HCT116 (cell line): ENCODE measurements at regions not wholly inside any gene's neighbourhood (a gene's known extent, or its start where the extent isn't known, plus 50 kb on each side); places are given as distances from the start of the nearest gene placed in this dataset.

ENCODE experiments used
- ATAC-seq: fragments of 200-7000 bp; cut with Tn5 transposase; 2 replicates; pipeline ENCODE4 v1.9.1; 2020; ENCODE audit warnings: mild to moderate bottlenecking, moderate library complexity
- BruUV-seq: library from RNA; stranded (reverse); fragments of 400-500 nt; replicated peaks from 2 replicates; lab custom pipeline; 2021; lab: Mats Ljungman, UMichigan
- CTCF ChIA-PET: fragments of 300-600 bp; sonication (Branson Sonifier 250); formaldehyde crosslinking; loops from one replicate; lab custom pipeline; 2021; ENCODE audit warnings: antibody characterized with exemption; lab: Charles Lee
- POLR2A ChIA-PET: fragments of 300-600, 350-600 bp; sonication (Branson Sonifier 250); formaldehyde crosslinking; loops from one replicate; lab custom pipeline; 2021; ENCODE audit warnings: antibody characterized with exemption; lab: Charles Lee
- RAD21 ChIA-PET, 2 experiments: fragments of 300-600 bp; sonication (Branson Sonifier 250); formaldehyde crosslinking; loops; one replicate each; lab custom pipeline; 2023; ENCODE audit warnings: low total read pairs in 2 of 2; ENCODE audit not compliant: uncharacterized antibody in 2 of 2, unreplicated experiment in 2 of 2, low non-redundant PET in 1 of 2; lab: Charles Lee
- DNase-seq: peaks from one replicate; pipeline ENCODE4 v3.0.0-alpha.2; 2010; ENCODE audit warnings: low read depth, low spot score
- H2AFZ ChIP-seq: fragments of 200-600 bp; shearing (Covaris generic), sonication (generic); 2 replicates; pipeline ENCODE4 v1.6.1; 2017; ENCODE audit warnings: low read depth, mixed run types, mixed read lengths, antibody characterized with exemption, low read length; ENCODE audit not compliant: poor library complexity, severe bottlenecking
- H3K27ac ChIP-seq: 2 replicates; pipeline ENCODE4 v1.5.1; 2012; ENCODE audit warnings: low read depth, low read length
- H3K27me3 ChIP-seq: fragments of 200-600 bp; sonication (generic); 2 replicates; pipeline ENCODE4 v1.6.1; 2016; ENCODE audit warnings: mixed run types, low read length, mixed read lengths; ENCODE audit not compliant: insufficient read depth
- H3K36me3 ChIP-seq, 2 experiments: fragments of 200-500 bp in 1 of 2; fragments of 200-600 bp in 1 of 2; sonication (Bioruptor generic) in 1 of 2; sonication (generic) in 1 of 2; 2 replicates each; pipeline versions ENCODE4 v1.5.1 to v1.6.1; 2014 to 2016; ENCODE audit warnings: low read length in 2 of 2, inconsistent platforms in 1 of 2, mixed read lengths in 1 of 2, mixed run types in 1 of 2; ENCODE audit not compliant: insufficient read depth in 2 of 2, control insufficient read depth in 1 of 2
- H3K4me1 ChIP-seq, 2 experiments: fragments of 200-600 bp in 1 of 2; sonication (generic) in 1 of 2; 2 replicates each; pipeline versions ENCODE4 v1.5.1 to v1.6.1; 2012 to 2017; ENCODE audit warnings: low read length in 2 of 2, inconsistent platforms in 1 of 2, mild to moderate bottlenecking in 1 of 2, mixed read lengths in 1 of 2, mixed run types in 1 of 2, moderate library complexity in 1 of 2; ENCODE audit not compliant: insufficient read depth in 2 of 2, control insufficient read depth in 1 of 2
- H3K4me2 ChIP-seq: fragments of 200-600 bp; sonication (generic); 2 replicates; pipeline ENCODE4 v1.6.1; 2017; ENCODE audit warnings: mixed run types, low read length, mixed read lengths
- H3K4me3 ChIP-seq, 2 experiments: fragments of 200-600 bp in 1 of 2; sonication (generic) in 1 of 2; replicated peaks in 1 of 2; 2 replicates each; pipeline ENCODE4 v1.5.1; 2011 to 2016; ENCODE audit warnings: low read length in 2 of 2, control low read depth in 1 of 2, low read depth in 1 of 2, mild to moderate bottlenecking in 1 of 2, mixed read lengths in 1 of 2, mixed run types in 1 of 2
- H3K79me2 ChIP-seq: fragments of 200-600 bp; sonication (generic); 2 replicates; pipeline ENCODE4 v1.6.1; 2017; ENCODE audit warnings: mild to moderate bottlenecking, mixed run types, low read length, moderate library complexity, mixed read lengths; ENCODE audit not compliant: insufficient read depth
- H3K9ac ChIP-seq: fragments of 200-600 bp; sonication (generic); 2 replicates; pipeline ENCODE4 v1.6.1; 2016; ENCODE audit warnings: low read length, mixed read lengths
- H3K9me2 ChIP-seq: fragments of 200-600 bp; sonication (generic), shearing (Covaris generic); 2 replicates; pipeline ENCODE4 v1.6.1; 2017; ENCODE audit warnings: mixed run types, mild to moderate bottlenecking, moderate library complexity; ENCODE audit not compliant: insufficient read depth
- H3K9me3 ChIP-seq, 2 experiments: fragments of 200-500 bp in 1 of 2; fragments of 200-600 bp in 1 of 2; sonication (Bioruptor generic) in 1 of 2; sonication (generic) in 1 of 2; 2 replicates each; pipeline ENCODE4 v1.6.1; 2014 to 2017; ENCODE audit warnings: low read length in 2 of 2, mixed read lengths in 2 of 2, inconsistent platforms in 1 of 2, low read depth in 1 of 2, mild to moderate bottlenecking in 1 of 2, mixed run types in 1 of 2, moderate library complexity in 1 of 2; ENCODE audit not compliant: control insufficient read depth in 1 of 2, insufficient read depth in 1 of 2
- H4K20me1 ChIP-seq: fragments of 200-600 bp; sonication (generic), shearing (Covaris generic); 2 replicates; pipeline ENCODE4 v1.6.1; 2017; ENCODE audit warnings: mixed run types, mild to moderate bottlenecking, moderate library complexity; ENCODE audit not compliant: insufficient read depth
- CEBPB ChIP-seq: IDR thresholded peaks from 2 replicates; pipeline ENCODE4 v1.6.1; 2012; ENCODE audit warnings: low read depth
- EGR1 ChIP-seq: IDR thresholded peaks from 2 replicates; pipeline ENCODE4 v1.6.1; 2012; ENCODE audit warnings: low read depth
- ELF1 ChIP-seq: IDR thresholded peaks from 2 replicates; pipeline ENCODE4 v1.6.1; 2012; ENCODE audit warnings: low read depth, borderline replicate concordance
- EZH2 ChIP-seq: fragments of 200-600 bp; sonication (generic); IDR thresholded peaks from 2 replicates; pipeline ENCODE4 v1.6.1; 2017; ENCODE audit warnings: antibody characterized with exemption, mixed run types
- EZH2phosphoT487 ChIP-seq: fragments of 200-600 bp; IDR thresholded peaks from 2 replicates; pipeline ENCODE4 v1.6.1; 2018; ENCODE audit warnings: antibody characterized with exemption, borderline replicate concordance
- JUND ChIP-seq: IDR thresholded peaks from 2 replicates; pipeline ENCODE4 v1.6.1; 2012
- POLR2A ChIP-seq: IDR thresholded peaks from 2 replicates; pipeline ENCODE4 v1.7.0; 2011; ENCODE audit warnings: borderline replicate concordance; ENCODE audit not compliant: insufficient read depth, insufficient read length; ENCODE audit errors: extremely low read depth
- POLR2AphosphoS5 ChIP-seq: IDR thresholded peaks from 2 replicates; pipeline ENCODE4 v1.6.1; 2011; ENCODE audit warnings: mild to moderate bottlenecking, low read depth, low read length, moderate library complexity
- REST ChIP-seq: IDR thresholded peaks from 2 replicates; pipeline ENCODE4 v1.6.1; 2012; ENCODE audit warnings: low read depth
- SP1 ChIP-seq: IDR thresholded peaks from 2 replicates; pipeline ENCODE4 v1.6.1; 2012; ENCODE audit warnings: low read depth
- SRF ChIP-seq: IDR thresholded peaks from 2 replicates; pipeline ENCODE4 v1.6.1; 2012; ENCODE audit warnings: low read depth
- TCF7L2 ChIP-seq: IDR thresholded peaks from 2 replicates; pipeline ENCODE4 v1.7.0; 2011; ENCODE audit warnings: borderline replicate concordance, inconsistent platforms; ENCODE audit not compliant: insufficient read depth, insufficient read length; ENCODE audit errors: extremely low read depth
- YY1 ChIP-seq: IDR thresholded peaks from 2 replicates; pipeline ENCODE4 v1.6.1; 2011; ENCODE audit warnings: low read length, low read depth, moderate library complexity, mild to moderate bottlenecking; ENCODE audit not compliant: insufficient replicate concordance; ENCODE audit errors: extremely low read depth
- ZBTB33 ChIP-seq: IDR thresholded peaks from 2 replicates; pipeline ENCODE4 v1.6.1; 2011; ENCODE audit warnings: mild to moderate bottlenecking, low read length, moderate library complexity; ENCODE audit not compliant: insufficient replicate concordance; ENCODE audit errors: extremely low read depth
- intact Hi-C: fragments of 100-400 bp; cut with micrococcal nuclease; formaldehyde crosslinking; loops from 2 replicates; pipeline ENCODE4 v1.10.0; 2022

GRCh38 chr4:144595681-144596080, 50.3 kb upstream of the HHIP start:
- Histone ChIP-seq H3K27me3 (no peaks in the 10 kb centered on the region), H3K4me3 (no peak overlapping the region), H3K4me2 (no peak overlapping the region), H3K9me2 (no peaks in the 10 kb centered on the region), H3K36me3 (no peaks in the 10 kb centered on the region), H4K20me1 (no peaks in the 10 kb centered on the region), H3K4me1 (no peaks in the 10 kb centered on the region), H3K9ac (no peak overlapping the region), H3K9me3 (no peaks in the 10 kb centered on the region), H3K27ac (no peak overlapping the region), H2AFZ (no peak overlapping the region), H3K79me2 (no peaks in the 10 kb centered on the region)
- intact Hi-C loops: no loop called here
- ChIA-PET CTCF (interaction anchor here (2.0 kb wide), 1 partner anchor 16 kb away, joined by 5 read pairs; no protein-coding TSS in a partner anchor), RAD21 (no interaction called here), POLR2A (no interaction called here)
- DNase-seq: no peak
- TF ChIP-seq SP1 (no peak), REST (no peak), YY1 (no peak), ZBTB33 (no peak), CEBPB (no peak), EZH2 (no peak), TCF7L2 (no peak), SRF (no peak), JUND (no peak), POLR2A (no peak), POLR2AphosphoS5 (no peak), EZH2phosphoT487 (no peak), EGR1 (no peak), ELF1 (no peak)
- BruUV-seq: no TSS peak
- ATAC-seq: no peak
